ENCODE measurements at regions not wholly inside any gene's neighbourhood (a gene's known extent, or its start where the extent isn't known, plus 50 kb on each side); places are given as distances from the start of the nearest gene placed in this dataset.
"Not testable (repeated sequence)": the region's sequence is repeated elsewhere in the genome, so short reads cannot be mapped to it uniquely, and the experiment has no call there.

DNA sequence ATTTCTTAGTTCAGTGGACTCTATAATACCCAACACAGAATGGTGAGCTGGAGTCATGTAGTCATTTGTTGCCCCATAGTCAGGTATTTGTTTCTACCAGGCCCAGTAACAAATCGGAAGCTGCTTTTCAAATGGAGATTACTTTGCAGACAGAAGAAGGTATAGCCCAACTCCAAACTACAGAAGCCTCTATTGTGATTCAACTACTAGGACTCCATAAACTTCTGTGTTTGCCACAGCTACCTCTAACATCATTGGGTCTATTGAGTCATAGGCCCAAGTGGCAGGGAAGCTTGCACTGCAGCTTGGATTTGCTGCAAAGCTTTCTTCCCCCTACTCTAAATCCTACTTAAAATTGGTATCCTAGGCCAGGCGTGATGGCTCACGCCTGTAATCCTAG is 148.8 kb upstream of the STK26 start:
- no peak overlapping the region for H3K4me3 ChIP-seq (ENCODE audit: insufficient read depth, low read depth, low read length, poor library complexity, severe bottlenecking)
- no peak overlapping the region for H3K27ac ChIP-seq (ENCODE audit: insufficient read depth, low read length, poor library complexity, severe bottlenecking)
- no peak for DNase-seq
- H3K9me3 ChIP-seq (ENCODE audit: control insufficient read depth, low read length) = no peaks in the 10 kb centered on the region
- H3K4me1 ChIP-seq (ENCODE audit: control insufficient read depth, insufficient read depth, low read length, poor library complexity, severe bottlenecking) = no peaks in the 10 kb centered on the region
- H3K27me3 ChIP-seq (replicated peaks; ENCODE audit: control insufficient read depth, insufficient read depth, low read length, poor library complexity, severe bottlenecking) = no peaks in the 10 kb centered on the region
- H3K36me3 ChIP-seq (ENCODE audit: control insufficient read depth, insufficient read depth, low read length) = no peaks in the 10 kb centered on the region

DNA sequence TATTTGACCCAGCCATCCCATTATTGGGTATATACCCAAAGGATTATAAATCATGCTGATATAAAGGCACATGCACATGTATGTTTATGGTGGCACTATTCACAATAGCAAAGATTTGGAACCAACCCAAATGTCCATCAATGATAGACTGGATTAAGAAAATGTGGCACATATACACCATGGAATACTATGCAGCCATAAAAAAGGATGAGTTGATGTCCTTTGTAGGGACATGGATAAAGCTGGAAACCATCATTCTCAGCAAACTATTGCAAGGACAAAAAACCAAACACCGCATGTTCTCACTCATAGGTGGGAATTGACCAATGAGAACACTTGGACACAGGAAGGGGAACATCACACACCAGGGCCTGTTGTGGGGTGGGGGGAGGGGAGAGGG is 147.3 kb upstream of the STK26 start:
- not testable (repeated sequence) for H3K27me3 ChIP-seq (replicated peaks; ENCODE audit: control insufficient read depth, insufficient read depth, low read length, poor library complexity, severe bottlenecking)

DNA sequence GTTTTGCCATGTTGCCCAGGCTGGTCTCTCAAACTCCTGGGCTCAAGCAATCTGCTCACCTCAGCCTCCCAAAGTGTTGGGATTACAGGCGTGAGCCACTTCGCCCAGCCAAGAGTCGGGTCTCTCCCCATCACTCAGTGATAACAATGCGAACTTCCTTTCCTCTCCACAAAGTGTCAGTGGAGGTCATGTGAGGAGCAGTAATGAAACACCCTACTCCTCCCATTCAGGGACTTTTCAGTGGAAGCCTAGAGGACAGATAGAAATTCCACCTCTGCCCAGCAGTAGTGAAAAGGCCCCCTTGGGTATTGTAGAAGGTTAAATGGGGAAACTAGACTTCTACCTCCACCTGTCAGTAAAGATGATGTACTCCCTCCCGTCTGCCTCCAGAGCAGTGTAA is 141.9 kb upstream of the STK26 start:
- H3K36me3 ChIP-seq (ENCODE audit: control insufficient read depth, insufficient read depth, low read length) = no peaks in the 10 kb centered on the region
- DNase-seq = no peak
- H3K27ac ChIP-seq (ENCODE audit: insufficient read depth, low read length, poor library complexity, severe bottlenecking) = no peak overlapping the region
- no peaks in the 10 kb centered on the region for H3K4me1 ChIP-seq (ENCODE audit: control insufficient read depth, insufficient read depth, low read length, poor library complexity, severe bottlenecking)
- H3K27me3 ChIP-seq (replicated peaks; ENCODE audit: control insufficient read depth, insufficient read depth, low read length, poor library complexity, severe bottlenecking) = no peaks in the 10 kb centered on the region
- H3K9me3 ChIP-seq (ENCODE audit: control insufficient read depth, low read length) = no peaks in the 10 kb centered on the region
- H3K4me3 ChIP-seq (ENCODE audit: insufficient read depth, low read depth, low read length, poor library complexity, severe bottlenecking) = no peak overlapping the region

More for the DNA sequence above, 147.3 kb upstream of the STK26 start:
- not testable (repeated sequence) for H3K36me3 ChIP-seq (ENCODE audit: control insufficient read depth, insufficient read depth, low read length); H3K4me1 ChIP-seq (ENCODE audit: control insufficient read depth, insufficient read depth, low read length, poor library complexity, severe bottlenecking); DNase-seq; H3K9me3 ChIP-seq (ENCODE audit: control insufficient read depth, low read length); H3K4me3 ChIP-seq (ENCODE audit: insufficient read depth, low read depth, low read length, poor library complexity, severe bottlenecking); H3K27ac ChIP-seq (ENCODE audit: insufficient read depth, low read length, poor library complexity, severe bottlenecking)

DNA sequence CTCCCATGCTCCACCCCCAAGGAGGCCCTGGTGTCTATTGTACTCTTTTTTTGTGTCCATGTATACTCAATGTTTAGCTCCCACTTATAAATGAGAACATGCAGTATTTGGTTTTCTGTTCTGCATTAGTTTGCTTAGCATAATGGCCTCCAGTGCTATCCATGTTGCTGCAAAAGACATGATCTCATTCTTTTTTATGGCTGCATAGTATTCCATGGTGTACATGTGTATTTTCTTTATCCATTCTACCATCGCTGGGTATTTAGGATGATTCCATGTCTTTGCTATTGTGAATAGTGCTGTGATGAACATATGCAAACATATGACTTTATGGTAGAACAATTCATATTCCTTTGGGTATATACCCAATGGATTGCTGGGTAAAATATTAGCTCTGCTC is 138.1 kb upstream of the STK26 start:
- DNase-seq; H3K36me3 ChIP-seq (ENCODE audit: control insufficient read depth, insufficient read depth, low read length); H3K4me1 ChIP-seq (ENCODE audit: control insufficient read depth, insufficient read depth, low read length, poor library complexity, severe bottlenecking); H3K4me3 ChIP-seq (ENCODE audit: insufficient read depth, low read depth, low read length, poor library complexity, severe bottlenecking); H3K27ac ChIP-seq (ENCODE audit: insufficient read depth, low read length, poor library complexity, severe bottlenecking); H3K9me3 ChIP-seq (ENCODE audit: control insufficient read depth, low read length); H3K27me3 ChIP-seq (replicated peaks; ENCODE audit: control insufficient read depth, insufficient read depth, low read length, poor library complexity, severe bottlenecking): not testable (repeated sequence)

DNA sequence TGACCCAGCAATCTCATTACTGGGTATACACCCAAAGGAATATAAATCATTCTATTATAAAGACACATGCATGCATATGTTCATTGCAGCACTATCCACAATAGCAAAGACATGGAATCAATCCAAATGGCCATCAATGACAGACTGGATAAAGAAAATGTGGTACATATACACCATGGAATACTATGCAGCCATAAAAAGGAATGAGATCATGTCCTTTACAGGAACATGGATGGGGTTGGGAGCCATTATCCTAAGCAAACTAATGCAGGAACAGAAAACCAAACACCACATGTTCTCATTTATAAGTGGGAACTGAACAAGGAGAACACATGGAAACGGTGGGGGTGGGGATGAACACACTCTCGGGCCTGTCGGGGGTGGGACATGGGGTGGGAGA is 129.2 kb upstream of the STK26 start:
- H3K36me3 ChIP-seq (ENCODE audit: control insufficient read depth, insufficient read depth, low read length); H3K4me1 ChIP-seq (ENCODE audit: control insufficient read depth, insufficient read depth, low read length, poor library complexity, severe bottlenecking); H3K27me3 ChIP-seq (replicated peaks; ENCODE audit: control insufficient read depth, insufficient read depth, low read length, poor library complexity, severe bottlenecking); DNase-seq; H3K27ac ChIP-seq (ENCODE audit: insufficient read depth, low read length, poor library complexity, severe bottlenecking); H3K9me3 ChIP-seq (ENCODE audit: control insufficient read depth, low read length); H3K4me3 ChIP-seq (ENCODE audit: insufficient read depth, low read depth, low read length, poor library complexity, severe bottlenecking): not testable (repeated sequence)

DNA sequence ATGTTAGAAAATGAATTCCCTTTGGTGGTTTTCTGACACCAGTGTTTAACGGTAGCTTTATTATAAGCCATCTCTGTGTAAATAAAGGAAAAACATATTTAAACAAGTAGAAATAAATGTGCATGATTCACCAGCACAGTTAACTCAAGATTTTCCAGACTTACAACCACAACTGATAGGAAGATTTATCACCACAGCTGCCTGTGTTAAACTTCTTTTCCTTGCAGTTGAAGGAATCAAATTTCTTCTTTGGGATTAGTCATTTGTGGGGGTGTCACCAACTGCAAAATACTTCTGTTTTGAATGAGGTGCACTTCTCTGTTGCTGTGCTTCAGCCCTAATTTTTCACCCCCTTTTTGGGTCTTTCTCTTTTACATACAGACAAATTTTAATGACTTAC is 128.1 kb upstream of the STK26 start:
- Histone ChIP-seq H3K27ac (ENCODE audit: insufficient read depth, low read length, poor library complexity, severe bottlenecking) (no peak overlapping the region), H3K9me3 (ENCODE audit: control insufficient read depth, low read length) (no peaks in the 10 kb centered on the region), H3K36me3 (ENCODE audit: control insufficient read depth, insufficient read depth, low read length) (no peaks in the 10 kb centered on the region), H3K4me3 (ENCODE audit: insufficient read depth, low read depth, low read length, poor library complexity, severe bottlenecking) (no peak overlapping the region), H3K4me1 (ENCODE audit: control insufficient read depth, insufficient read depth, low read length, poor library complexity, severe bottlenecking) (no peaks in the 10 kb centered on the region), H3K27me3 (replicated peaks; ENCODE audit: control insufficient read depth, insufficient read depth, low read length, poor library complexity, severe bottlenecking) (no peaks in the 10 kb centered on the region)
- no peak for DNase-seq

DNA sequence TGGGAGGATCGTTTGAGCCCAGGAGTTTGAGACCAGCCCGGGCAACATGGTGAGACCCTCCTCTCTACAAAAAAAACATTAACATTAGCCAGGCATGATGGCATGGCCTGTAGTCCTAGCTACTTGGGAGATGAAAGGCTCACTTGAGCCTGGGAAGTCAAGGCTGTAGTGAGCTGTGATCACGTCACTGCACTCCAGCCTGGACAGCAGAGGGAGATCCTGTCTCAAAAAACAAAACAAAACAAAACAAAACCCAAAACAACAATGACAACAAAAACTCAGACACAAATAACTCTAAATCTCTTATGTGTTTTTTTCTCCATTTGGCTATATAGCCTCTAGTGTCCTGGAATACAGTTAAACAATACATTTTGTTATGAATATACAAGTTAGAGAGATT is 127.3 kb upstream of the STK26 start:
- H3K9me3 ChIP-seq (ENCODE audit: control insufficient read depth, low read length) = no peaks in the 10 kb centered on the region
- DNase-seq = no peak
- no peaks in the 10 kb centered on the region for H3K4me1 ChIP-seq (ENCODE audit: control insufficient read depth, insufficient read depth, low read length, poor library complexity, severe bottlenecking)
- H3K27ac ChIP-seq (ENCODE audit: insufficient read depth, low read length, poor library complexity, severe bottlenecking) = no peak overlapping the region
- H3K4me3 ChIP-seq (ENCODE audit: insufficient read depth, low read depth, low read length, poor library complexity, severe bottlenecking) = no peak overlapping the region
- no peaks in the 10 kb centered on the region for H3K27me3 ChIP-seq (replicated peaks; ENCODE audit: control insufficient read depth, insufficient read depth, low read length, poor library complexity, severe bottlenecking)
- no peaks in the 10 kb centered on the region for H3K36me3 ChIP-seq (ENCODE audit: control insufficient read depth, insufficient read depth, low read length)

DNA sequence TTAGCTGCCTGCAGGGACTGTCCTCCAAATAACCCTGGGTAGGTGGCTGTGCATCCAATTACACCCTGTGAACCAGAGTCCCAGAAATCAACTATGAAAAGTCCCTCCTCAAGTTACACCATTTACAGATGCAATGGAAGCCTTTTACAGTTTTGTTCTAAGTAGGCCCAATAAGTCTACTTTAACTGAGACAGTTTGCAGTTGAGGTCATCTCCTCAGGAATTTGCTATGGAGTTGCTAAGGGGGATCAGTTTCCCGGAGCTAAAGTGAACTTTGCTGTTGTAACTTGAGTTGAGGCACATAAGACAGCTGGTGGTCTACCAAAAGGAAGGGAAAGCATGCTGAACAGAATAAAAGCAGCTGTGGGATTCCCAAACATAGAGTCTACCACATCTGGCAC is 121.6 kb upstream of the STK26 start:
- DNase-seq = no peak
- H3K36me3 ChIP-seq (ENCODE audit: control insufficient read depth, insufficient read depth, low read length) = no peaks in the 10 kb centered on the region
- H3K27ac ChIP-seq (ENCODE audit: insufficient read depth, low read length, poor library complexity, severe bottlenecking) = no peak overlapping the region
- H3K4me3 ChIP-seq (ENCODE audit: insufficient read depth, low read depth, low read length, poor library complexity, severe bottlenecking) = no peak overlapping the region
- H3K4me1 ChIP-seq (ENCODE audit: control insufficient read depth, insufficient read depth, low read length, poor library complexity, severe bottlenecking) = no peaks in the 10 kb centered on the region
- H3K9me3 ChIP-seq (ENCODE audit: control insufficient read depth, low read length) = no peaks in the 10 kb centered on the region
- H3K27me3 ChIP-seq (replicated peaks; ENCODE audit: control insufficient read depth, insufficient read depth, low read length, poor library complexity, severe bottlenecking) = no peaks in the 10 kb centered on the region

DNA sequence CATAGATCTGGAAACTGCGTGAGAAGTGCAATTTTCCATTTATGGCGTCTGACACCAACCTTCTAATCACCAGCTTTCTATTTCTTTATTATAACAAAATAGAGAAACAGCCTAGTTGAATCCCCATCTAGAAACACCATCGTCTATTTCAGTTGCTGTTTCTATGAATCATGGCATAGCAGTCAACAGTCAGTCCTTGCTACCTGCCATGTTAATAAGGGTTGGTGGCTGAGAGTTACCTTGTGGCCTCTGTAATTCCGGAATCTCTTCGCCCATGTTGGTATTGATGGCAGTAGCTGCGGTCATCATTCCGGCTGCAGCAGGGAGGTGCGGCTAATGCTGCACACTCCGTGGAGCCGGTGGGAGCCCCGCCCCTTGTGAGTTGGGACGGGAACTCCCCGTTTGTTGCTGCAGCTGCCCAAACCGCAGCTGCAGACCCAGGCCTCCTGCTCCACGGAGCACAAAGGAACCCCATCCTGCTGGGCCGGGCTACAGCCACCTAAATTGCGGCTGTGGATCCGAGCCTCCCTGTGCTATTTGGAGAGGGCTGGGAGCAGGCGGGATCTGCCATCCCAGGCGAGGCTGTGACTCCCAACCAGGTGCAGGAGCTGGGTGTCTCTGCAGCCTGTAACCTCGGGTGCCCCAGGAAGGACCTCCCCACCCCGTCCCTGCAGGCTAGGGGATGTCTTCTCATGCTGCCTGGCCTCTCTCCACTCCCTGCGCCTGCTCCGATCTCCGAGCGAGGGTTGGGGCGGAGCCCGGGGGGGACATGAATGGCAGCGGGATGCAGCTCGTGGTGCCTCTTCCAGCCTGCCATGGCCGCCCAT is 115.4 kb upstream of the STK26 start:
- DNase-seq = no peak
- H3K36me3 ChIP-seq (ENCODE audit: control insufficient read depth, insufficient read depth, low read length) = no peaks in the 10 kb centered on the region
- no peak overlapping the region for H3K4me3 ChIP-seq (ENCODE audit: insufficient read depth, low read depth, low read length, poor library complexity, severe bottlenecking)
- H3K27me3 ChIP-seq (replicated peaks; ENCODE audit: control insufficient read depth, insufficient read depth, low read length, poor library complexity, severe bottlenecking) = no peaks in the 10 kb centered on the region
- no peaks in the 10 kb centered on the region for H3K9me3 ChIP-seq (ENCODE audit: control insufficient read depth, low read length)
- no peak overlapping the region for H3K27ac ChIP-seq (ENCODE audit: insufficient read depth, low read length, poor library complexity, severe bottlenecking)
- no peaks in the 10 kb centered on the region for H3K4me1 ChIP-seq (ENCODE audit: control insufficient read depth, insufficient read depth, low read length, poor library complexity, severe bottlenecking)

DNA sequence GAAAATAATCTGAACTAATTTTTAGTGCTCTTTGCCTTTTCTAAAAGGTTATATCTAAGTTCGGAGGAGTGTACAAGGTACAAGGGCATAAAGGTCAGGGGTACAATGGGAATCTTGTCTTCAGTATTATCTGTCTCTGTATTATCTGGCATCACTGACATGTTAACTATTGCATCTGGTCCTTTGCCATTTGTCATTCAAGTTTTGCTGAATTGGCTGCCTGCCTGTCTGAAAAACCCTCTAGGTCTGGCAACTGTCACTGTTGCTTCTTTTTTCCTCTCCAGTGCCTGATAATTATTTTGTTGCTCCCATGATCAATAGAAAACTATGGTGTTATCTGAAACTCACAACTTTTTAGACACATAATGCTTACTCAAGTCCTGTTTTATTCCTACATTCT is 112.5 kb upstream of the STK26 start:
- Histone ChIP-seq H3K9me3 (ENCODE audit: control insufficient read depth, low read length) (no peaks in the 10 kb centered on the region), H3K27me3 (replicated peaks; ENCODE audit: control insufficient read depth, insufficient read depth, low read length, poor library complexity, severe bottlenecking) (no peaks in the 10 kb centered on the region), H3K27ac (ENCODE audit: insufficient read depth, low read length, poor library complexity, severe bottlenecking) (no peak overlapping the region), H3K4me3 (ENCODE audit: insufficient read depth, low read depth, low read length, poor library complexity, severe bottlenecking) (no peak overlapping the region), H3K4me1 (ENCODE audit: control insufficient read depth, insufficient read depth, low read length, poor library complexity, severe bottlenecking) (no peaks in the 10 kb centered on the region), H3K36me3 (ENCODE audit: control insufficient read depth, insufficient read depth, low read length) (no peaks in the 10 kb centered on the region)
- DNase-seq = no peak
